HCT116 (cell line): ENCODE measurements at regions not wholly inside any gene's neighbourhood (a gene's known extent, or its start where the extent isn't known, plus 50 kb on each side); places are given as distances from the start of the nearest gene placed in this dataset.

Experiments used
- ATAC-seq: fragments of 200-7000 bp; cut with Tn5 transposase; 2 replicates; pipeline ENCODE4 v1.9.1; 2020; ENCODE audit warnings: mild to moderate bottlenecking, moderate library complexity
- BruUV-seq: library from RNA; stranded (reverse); fragments of 400-500 nt; replicated peaks from 2 replicates; lab custom pipeline; 2021; lab: Mats Ljungman, UMichigan
- CTCF ChIA-PET: fragments of 300-600 bp; sonication (Branson Sonifier 250); formaldehyde crosslinking; loops from one replicate; lab custom pipeline; 2021; ENCODE audit warnings: antibody characterized with exemption; lab: Charles Lee
- POLR2A ChIA-PET: fragments of 300-600, 350-600 bp; sonication (Branson Sonifier 250); formaldehyde crosslinking; loops from one replicate; lab custom pipeline; 2021; ENCODE audit warnings: antibody characterized with exemption; lab: Charles Lee
- RAD21 ChIA-PET, 2 experiments: fragments of 300-600 bp; sonication (Branson Sonifier 250); formaldehyde crosslinking; loops; one replicate each; lab custom pipeline; 2023; ENCODE audit warnings: low total read pairs in 2 of 2; ENCODE audit not compliant: uncharacterized antibody in 2 of 2, unreplicated experiment in 2 of 2, low non-redundant PET in 1 of 2; lab: Charles Lee
- DNase-seq: peaks from one replicate; pipeline ENCODE4 v3.0.0-alpha.2; 2010; ENCODE audit warnings: low read depth, low spot score
- H2AFZ ChIP-seq: fragments of 200-600 bp; shearing (Covaris generic), sonication (generic); 2 replicates; pipeline ENCODE4 v1.6.1; 2017; ENCODE audit warnings: low read depth, mixed run types, mixed read lengths, antibody characterized with exemption, low read length; ENCODE audit not compliant: poor library complexity, severe bottlenecking
- H3K27ac ChIP-seq: 2 replicates; pipeline ENCODE4 v1.5.1; 2012; ENCODE audit warnings: low read depth, low read length
- H3K27me3 ChIP-seq: fragments of 200-600 bp; sonication (generic); 2 replicates; pipeline ENCODE4 v1.6.1; 2016; ENCODE audit warnings: mixed run types, low read length, mixed read lengths; ENCODE audit not compliant: insufficient read depth
- H3K36me3 ChIP-seq, 2 experiments: fragments of 200-500 bp in 1 of 2; fragments of 200-600 bp in 1 of 2; sonication (Bioruptor generic) in 1 of 2; sonication (generic) in 1 of 2; 2 replicates each; pipeline versions ENCODE4 v1.5.1 to v1.6.1; 2014 to 2016; ENCODE audit warnings: low read length in 2 of 2, inconsistent platforms in 1 of 2, mixed read lengths in 1 of 2, mixed run types in 1 of 2; ENCODE audit not compliant: insufficient read depth in 2 of 2, control insufficient read depth in 1 of 2
- H3K4me1 ChIP-seq, 2 experiments: fragments of 200-600 bp in 1 of 2; sonication (generic) in 1 of 2; 2 replicates each; pipeline versions ENCODE4 v1.5.1 to v1.6.1; 2012 to 2017; ENCODE audit warnings: low read length in 2 of 2, inconsistent platforms in 1 of 2, mild to moderate bottlenecking in 1 of 2, mixed read lengths in 1 of 2, mixed run types in 1 of 2, moderate library complexity in 1 of 2; ENCODE audit not compliant: insufficient read depth in 2 of 2, control insufficient read depth in 1 of 2
- H3K4me2 ChIP-seq: fragments of 200-600 bp; sonication (generic); 2 replicates; pipeline ENCODE4 v1.6.1; 2017; ENCODE audit warnings: mixed run types, low read length, mixed read lengths
- H3K4me3 ChIP-seq, 2 experiments: fragments of 200-600 bp in 1 of 2; sonication (generic) in 1 of 2; replicated peaks in 1 of 2; 2 replicates each; pipeline ENCODE4 v1.5.1; 2011 to 2016; ENCODE audit warnings: low read length in 2 of 2, control low read depth in 1 of 2, low read depth in 1 of 2, mild to moderate bottlenecking in 1 of 2, mixed read lengths in 1 of 2, mixed run types in 1 of 2
- H3K79me2 ChIP-seq: fragments of 200-600 bp; sonication (generic); 2 replicates; pipeline ENCODE4 v1.6.1; 2017; ENCODE audit warnings: mild to moderate bottlenecking, mixed run types, low read length, moderate library complexity, mixed read lengths; ENCODE audit not compliant: insufficient read depth
- H3K9ac ChIP-seq: fragments of 200-600 bp; sonication (generic); 2 replicates; pipeline ENCODE4 v1.6.1; 2016; ENCODE audit warnings: low read length, mixed read lengths
- H3K9me2 ChIP-seq: fragments of 200-600 bp; sonication (generic), shearing (Covaris generic); 2 replicates; pipeline ENCODE4 v1.6.1; 2017; ENCODE audit warnings: mixed run types, mild to moderate bottlenecking, moderate library complexity; ENCODE audit not compliant: insufficient read depth
- H3K9me3 ChIP-seq, 2 experiments: fragments of 200-500 bp in 1 of 2; fragments of 200-600 bp in 1 of 2; sonication (Bioruptor generic) in 1 of 2; sonication (generic) in 1 of 2; 2 replicates each; pipeline ENCODE4 v1.6.1; 2014 to 2017; ENCODE audit warnings: low read length in 2 of 2, mixed read lengths in 2 of 2, inconsistent platforms in 1 of 2, low read depth in 1 of 2, mild to moderate bottlenecking in 1 of 2, mixed run types in 1 of 2, moderate library complexity in 1 of 2; ENCODE audit not compliant: control insufficient read depth in 1 of 2, insufficient read depth in 1 of 2
- H4K20me1 ChIP-seq: fragments of 200-600 bp; sonication (generic), shearing (Covaris generic); 2 replicates; pipeline ENCODE4 v1.6.1; 2017; ENCODE audit warnings: mixed run types, mild to moderate bottlenecking, moderate library complexity; ENCODE audit not compliant: insufficient read depth
- ATF3 ChIP-seq: IDR thresholded peaks from 2 replicates; pipeline ENCODE4 v1.6.1; 2012
- CBX3 ChIP-seq: IDR thresholded peaks from 2 replicates; pipeline ENCODE4 v1.6.1; 2012; ENCODE audit warnings: low read depth
- CEBPB ChIP-seq: IDR thresholded peaks from 2 replicates; pipeline ENCODE4 v1.6.1; 2012; ENCODE audit warnings: low read depth
- EGR1 ChIP-seq: IDR thresholded peaks from 2 replicates; pipeline ENCODE4 v1.6.1; 2012; ENCODE audit warnings: low read depth
- EZH2 ChIP-seq: fragments of 200-600 bp; sonication (generic); IDR thresholded peaks from 2 replicates; pipeline ENCODE4 v1.6.1; 2017; ENCODE audit warnings: antibody characterized with exemption, mixed run types
- EZH2phosphoT487 ChIP-seq: fragments of 200-600 bp; IDR thresholded peaks from 2 replicates; pipeline ENCODE4 v1.6.1; 2018; ENCODE audit warnings: antibody characterized with exemption, borderline replicate concordance
- FOSL1 ChIP-seq: IDR thresholded peaks from 2 replicates; pipeline ENCODE4 v1.6.1; 2012; ENCODE audit warnings: low read depth
- MAX ChIP-seq: IDR thresholded peaks from 2 replicates; pipeline ENCODE4 v1.6.1; 2012
- POLR2A ChIP-seq: IDR thresholded peaks from 2 replicates; pipeline ENCODE4 v1.7.0; 2011; ENCODE audit warnings: borderline replicate concordance; ENCODE audit not compliant: insufficient read depth, insufficient read length; ENCODE audit errors: extremely low read depth
- POLR2AphosphoS5 ChIP-seq: IDR thresholded peaks from 2 replicates; pipeline ENCODE4 v1.6.1; 2011; ENCODE audit warnings: mild to moderate bottlenecking, low read depth, low read length, moderate library complexity
- RAD21 ChIP-seq: IDR thresholded peaks from 2 replicates; pipeline ENCODE4 v1.6.1; 2012; ENCODE audit warnings: low read depth, mild to moderate bottlenecking
- SIN3A ChIP-seq: IDR thresholded peaks from 2 replicates; pipeline ENCODE4 v1.6.1; 2012; ENCODE audit warnings: low read depth
- SRF ChIP-seq: IDR thresholded peaks from 2 replicates; pipeline ENCODE4 v1.6.1; 2012; ENCODE audit warnings: low read depth
- TCF7L2 ChIP-seq: IDR thresholded peaks from 2 replicates; pipeline ENCODE4 v1.7.0; 2011; ENCODE audit warnings: borderline replicate concordance, inconsistent platforms; ENCODE audit not compliant: insufficient read depth, insufficient read length; ENCODE audit errors: extremely low read depth
- YY1 ChIP-seq: IDR thresholded peaks from 2 replicates; pipeline ENCODE4 v1.6.1; 2011; ENCODE audit warnings: low read length, low read depth, moderate library complexity, mild to moderate bottlenecking; ENCODE audit not compliant: insufficient replicate concordance; ENCODE audit errors: extremely low read depth
- ZBTB33 ChIP-seq: IDR thresholded peaks from 2 replicates; pipeline ENCODE4 v1.6.1; 2011; ENCODE audit warnings: mild to moderate bottlenecking, low read length, moderate library complexity; ENCODE audit not compliant: insufficient replicate concordance; ENCODE audit errors: extremely low read depth
- ZNF274 ChIP-seq: fragments of 200-500 bp; sonication (Bioruptor generic); IDR thresholded peaks from 2 replicates; pipeline ENCODE4 v1.6.1; 2014; ENCODE audit warnings: mild to moderate bottlenecking, low read depth, low read length, inconsistent platforms
- intact Hi-C: fragments of 100-400 bp; cut with micrococcal nuclease; formaldehyde crosslinking; loops from 2 replicates; pipeline ENCODE4 v1.10.0; 2022
- TF ChIP-seq, protein P1 (sequence below), 3 experiments: fragments of 200-600 bp in 1 of 3; sonication (generic) in 1 of 3; IDR thresholded peaks in 2 of 3; conservative IDR thresholded peaks in 1 of 3; 2 replicates each; pipeline ENCODE4 v1.5.1; 2012 to 2017; ENCODE audit warnings: low read depth in 2 of 3, low read length in 2 of 3, antibody characterized with exemption in 1 of 3, borderline replicate concordance in 1 of 3, control low read depth in 1 of 3, mild to moderate bottlenecking in 1 of 3, mixed read lengths in 1 of 3, mixed run types in 1 of 3, moderate library complexity in 1 of 3; ENCODE audit not compliant: insufficient read depth in 1 of 3

DNA sequence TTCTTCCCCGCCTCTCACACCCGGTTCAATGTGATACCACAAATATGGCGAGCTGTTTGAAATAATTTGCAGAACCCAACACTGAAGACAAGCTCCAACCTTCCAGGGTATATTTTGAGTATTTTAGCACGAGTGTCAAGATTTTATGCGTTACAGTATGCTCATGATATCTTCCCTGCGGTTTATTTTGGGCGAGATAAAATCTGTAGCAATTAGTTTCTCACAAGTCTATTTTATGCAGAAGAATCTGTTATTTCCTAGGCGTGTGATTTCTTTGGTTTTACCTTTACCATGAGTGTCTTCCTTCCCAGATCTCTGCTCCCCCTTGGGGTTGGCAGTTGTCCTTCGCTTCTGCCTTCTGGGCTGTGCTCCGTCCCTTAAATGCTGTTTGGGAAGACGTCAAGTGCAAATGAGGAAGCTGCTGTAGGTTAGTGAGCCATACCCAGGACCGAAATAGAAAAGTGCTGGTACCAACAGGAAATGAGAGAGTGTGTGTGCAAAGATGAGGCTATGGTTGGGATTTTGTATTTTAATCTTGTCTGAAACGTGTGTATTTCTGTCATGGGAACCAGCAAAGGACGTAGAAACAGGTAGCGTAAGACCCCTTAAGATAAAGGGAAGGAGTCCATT lies 299.8 kb downstream of the KLF6 start:
- CTCF ChIA-PET, result no interaction called here
- BruUV-seq, result no TSS peak
- Histone ChIP-seq H4K20me1 (no peaks in the 10 kb centered on the region), H3K9ac (no peak overlapping the region), H2AFZ (no peak overlapping the region), H3K27me3 (no peaks in the 10 kb centered on the region), H3K36me3 (no peaks in the 10 kb centered on the region), H3K4me1 (peaks cover 20 to 35% of the 10 kb centered on the region in 2 experiments), H3K4me2 (no peak overlapping the region), H3K27ac (no peak overlapping the region), H3K4me3 (no peak overlapping the region), H3K79me2 (no peaks in the 10 kb centered on the region), H3K9me2 (no peaks in the 10 kb centered on the region), H3K9me3 (no peaks in the 10 kb centered on the region)
- no peak for ATAC-seq
- no peak for DNase-seq
- intact Hi-C loops, result loop anchor here (10.0 kb wide), 1 partner anchor 280 kb away; no protein-coding TSS in a partner anchor
- POLR2A ChIA-PET, result no interaction called here
- TF ChIP-seq EZH2phosphoT487, result no peak
- no peak for TF ChIP-seq POLR2AphosphoS5
- no peak for TF ChIP-seq ATF3
- TF ChIP-seq MAX, result no peak
- TF ChIP-seq, protein P1, sequence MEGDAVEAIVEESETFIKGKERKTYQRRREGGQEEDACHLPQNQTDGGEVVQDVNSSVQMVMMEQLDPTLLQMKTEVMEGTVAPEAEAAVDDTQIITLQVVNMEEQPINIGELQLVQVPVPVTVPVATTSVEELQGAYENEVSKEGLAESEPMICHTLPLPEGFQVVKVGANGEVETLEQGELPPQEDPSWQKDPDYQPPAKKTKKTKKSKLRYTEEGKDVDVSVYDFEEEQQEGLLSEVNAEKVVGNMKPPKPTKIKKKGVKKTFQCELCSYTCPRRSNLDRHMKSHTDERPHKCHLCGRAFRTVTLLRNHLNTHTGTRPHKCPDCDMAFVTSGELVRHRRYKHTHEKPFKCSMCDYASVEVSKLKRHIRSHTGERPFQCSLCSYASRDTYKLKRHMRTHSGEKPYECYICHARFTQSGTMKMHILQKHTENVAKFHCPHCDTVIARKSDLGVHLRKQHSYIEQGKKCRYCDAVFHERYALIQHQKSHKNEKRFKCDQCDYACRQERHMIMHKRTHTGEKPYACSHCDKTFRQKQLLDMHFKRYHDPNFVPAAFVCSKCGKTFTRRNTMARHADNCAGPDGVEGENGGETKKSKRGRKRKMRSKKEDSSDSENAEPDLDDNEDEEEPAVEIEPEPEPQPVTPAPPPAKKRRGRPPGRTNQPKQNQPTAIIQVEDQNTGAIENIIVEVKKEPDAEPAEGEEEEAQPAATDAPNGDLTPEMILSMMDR (IDR thresholded peaks at IDR 0.05 in 2 of 3, conservative IDR thresholded peaks at IDR 0.05 in 1 of 3; ENCODE audit: borderline replicate concordance in 1 of 3, insufficient read depth in 1 of 3, low read depth in 2 of 3, low read length in 2 of 3), result no peak
- TF ChIP-seq POLR2A, result no peak
- TF ChIP-seq YY1, result no peak
- no peak for TF ChIP-seq SRF
- TF ChIP-seq CBX3, result no peak
- TF ChIP-seq ZNF274, result no peak
- no peak for TF ChIP-seq FOSL1
- TF ChIP-seq EZH2, result no peak
- no peak for TF ChIP-seq SIN3A
- TF ChIP-seq ZBTB33, result no peak
- no peak for TF ChIP-seq EGR1
- TF ChIP-seq RAD21, result no peak
- TF ChIP-seq TCF7L2, result no peak
- no peak for TF ChIP-seq CEBPB
- RAD21 ChIA-PET, result no interaction called here
